Epithelial cell of proximal tubule (primary cell): ENCODE measurements at regions not wholly inside any gene's neighbourhood (a gene's known extent, or its start where the extent isn't known, plus 50 kb on each side); places are given as distances from the start of the nearest gene placed in this dataset.

Source experiments
- DNase-seq: peaks from one replicate; pipeline ENCODE4 v3.0.0-alpha.2; 2011; ENCODE audit warnings: low read depth
- H3K4me3 ChIP-seq: 2 replicates; pipeline ENCODE4 v1.5.1; 2011; ENCODE audit warnings: low read depth, mild to moderate bottlenecking, low read length
- CTCF ChIP-seq: conservative IDR thresholded peaks from 2 replicates; pipeline ENCODE4 v1.5.1; 2012; ENCODE audit warnings: low read depth, mild to moderate bottlenecking, low read length

GRCh38 chr2:61640406-61640805, 102.2 kb upstream of the XPO1 start:
- no peak for TF ChIP-seq CTCF
- DNase-seq = no peak
- no peak overlapping the region for H3K4me3 ChIP-seq

GRCh38 chr2:61639721-61640120, 101.6 kb upstream of the XPO1 start:
- no peak overlapping the region for H3K4me3 ChIP-seq
- no peak for TF ChIP-seq CTCF
- no peak for DNase-seq

GRCh38 chr2:61636686-61637085, 98.5 kb upstream of the XPO1 start:
- no peak for TF ChIP-seq CTCF
- no peak for DNase-seq
- no peak overlapping the region for H3K4me3 ChIP-seq

DNA sequence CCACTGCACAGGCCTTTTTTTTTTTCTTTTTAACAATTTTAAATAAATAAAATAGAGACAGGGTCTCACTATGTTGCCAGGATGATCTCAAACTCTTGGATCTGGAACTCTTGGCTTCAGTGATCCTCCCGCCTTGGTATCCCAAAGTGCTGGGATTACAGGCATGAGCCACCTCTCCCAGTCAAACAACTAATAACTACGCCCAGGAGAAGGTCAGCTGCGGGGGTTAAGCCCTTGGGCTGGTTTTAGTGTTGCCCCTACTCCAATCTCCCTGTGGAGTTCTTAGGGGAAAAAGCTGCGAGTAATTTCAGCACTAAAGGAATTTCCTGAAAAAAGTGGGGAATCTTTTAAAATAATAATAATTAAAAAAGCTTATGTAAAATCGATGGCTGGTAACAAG, 96.4 kb upstream of the XPO1 start:
- TF ChIP-seq CTCF = no peak
- no peak for DNase-seq
- no peak overlapping the region for H3K4me3 ChIP-seq

GRCh38 chr2:61633250-61633649, 95.1 kb upstream of the XPO1 start:
- TF ChIP-seq CTCF = no peak
- no peak for DNase-seq
- H3K4me3 ChIP-seq = no peak overlapping the region

- DNase-seq = peak; percentile 55
- no peak for TF ChIP-seq CTCF
- no peak overlapping the region for H3K4me3 ChIP-seq
These were observed 94.4 kb upstream of the XPO1 start for GRCh38 chr2:61632276-61633169.

DNA sequence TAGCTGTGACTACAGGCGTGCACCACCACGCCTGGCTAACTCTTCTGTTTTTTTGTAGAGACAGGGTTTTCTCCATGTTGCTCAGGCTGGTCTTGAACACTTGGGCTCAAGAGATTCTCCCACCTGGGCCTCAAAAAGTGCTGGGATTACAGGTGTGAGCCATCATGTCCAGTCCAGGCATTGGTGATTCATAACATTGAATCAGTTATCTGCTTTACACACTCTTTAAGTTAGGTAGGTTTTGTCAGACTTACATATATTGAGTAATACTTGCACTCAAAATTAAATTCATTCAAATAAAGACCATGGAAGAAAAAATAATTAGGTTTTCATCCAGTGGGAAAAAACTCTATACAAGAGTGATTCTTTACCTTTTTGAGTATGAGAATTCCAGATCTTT, 93.2 kb upstream of the XPO1 start:
- DNase-seq = no peak
- no peak overlapping the region for H3K4me3 ChIP-seq
- TF ChIP-seq CTCF = no peak
